ENCODE measurements at regions not wholly inside any gene's neighbourhood (a gene's known extent, or its start where the extent isn't known, plus 50 kb on each side); places are given as distances from the start of the nearest gene placed in this dataset.

- peak overlapping the region; percentile 86 to 98 (median 92); a peak in 5 of 7 replicates for H3K27ac Mint-ChIP-seq
These were observed 1305.0 kb downstream of the ROBO2 start for GRCh38 chr3:78344918-78345317.

More at GRCh38 chr3:78344918-78345317, 1305.0 kb downstream of the ROBO2 start:
- Histone ChIP-seq H3K79me1 (ENCODE audit: insufficient read depth, low read depth, low read length, poor library complexity, severe bottlenecking) (no peaks in the 10 kb centered on the region), H3K79me2 (ENCODE audit: insufficient read depth, low read length) (no peaks in the 10 kb centered on the region), H4K91ac (ENCODE audit: insufficient read length, low read depth, low read length) (no peak overlapping the region), H3K23me2 (ENCODE audit: insufficient read length, low read depth, low read length, poor library complexity, severe bottlenecking) (no peaks in the 10 kb centered on the region), H2AFZ (ENCODE audit: low read length) (no peak overlapping the region), H3K18ac (ENCODE audit: insufficient read length, low read depth, low read length) (no peak overlapping the region), H2BK120ac (ENCODE audit: low read depth, low read length, poor library complexity, severe bottlenecking) (no peak overlapping the region), H3K4me2 (ENCODE audit: insufficient read depth, insufficient read length, low read length) (no peak overlapping the region), H2BK12ac (ENCODE audit: insufficient read length, low read depth, low read length) (no peak overlapping the region), H2BK5ac (ENCODE audit: insufficient read length, low read length) (no peak overlapping the region), H3T11ph (ENCODE audit: low read length) (no peak overlapping the region), H2AK5ac (ENCODE audit: insufficient read length, low read length) (no peak overlapping the region), H3K9ac (ENCODE audit: extremely low read depth, insufficient read length, low read length) (no peak overlapping the region), H3K14ac (ENCODE audit: insufficient read depth, low read length) (no peak overlapping the region), H4K8ac (replicated peaks; ENCODE audit: insufficient read length, low read depth, low read length) (no peak overlapping the region), H4K5ac (ENCODE audit: insufficient read length, low read depth, low read length) (no peak overlapping the region), H3K23ac (ENCODE audit: insufficient read length, low read depth, low read length) (no peak overlapping the region), H3K4me1 (ENCODE audit: insufficient read depth, low read length) (peaks cover 10% of the 10 kb centered on the region; the same call in 1 of the 2 replicates), H4K20me1 (ENCODE audit: control insufficient read depth, insufficient read depth, insufficient read length) (no peaks in the 10 kb centered on the region), H3K27ac (ENCODE audit: insufficient read length, low read depth, low read length) (no peak overlapping the region), H3K56ac (ENCODE audit: insufficient read length, low read depth, low read length) (no peak overlapping the region), H2BK15ac (ENCODE audit: low read depth, low read length) (no peak overlapping the region), H2BK20ac (ENCODE audit: low read depth, low read length, poor library complexity, severe bottlenecking) (no peak overlapping the region), H3K27me3 (ENCODE audit: insufficient read depth, low read length) (no peaks in the 10 kb centered on the region), H3K9me3 (ENCODE audit: control insufficient read depth, low read depth, low read length) (no peaks in the 10 kb centered on the region), H3K4ac (ENCODE audit: low read depth, low read length) (no peak overlapping the region)
- H3K27me3 Mint-ChIP-seq (ENCODE audit: low read depth), result no peaks in the 10 kb centered on the region
- peaks cover 55 to 60% of the 10 kb centered on the region in 2 experiments for H3K4me1 Mint-ChIP-seq
- no peaks in the 10 kb centered on the region; a peak in 1 of 5 replicates for H3K9me3 Mint-ChIP-seq
- TF ChIP-seq CTCF (conservative IDR thresholded peaks at IDR 0.05), result no peak
- no peak overlapping the region for H3K4me3 Mint-ChIP-seq
- DNase-seq, result no peak
- WGBS (ENCODE audit: extremely low coverage, insufficient read length, low lambda C conversion rate), result no CpG with 5 or more reads among the region's 6 CpGs
- H3K36me3 Mint-ChIP-seq (ENCODE audit: insufficient read depth in 1 of 3, low read depth in 3 of 3), result peaks cover 0 to 9% (median 8%) of the 10 kb centered on the region in 3 experiments; a peak in 5 of 7 replicates
